Heart right ventricle (tissue), 16 donors: ENCODE measurements at regions not wholly inside any gene's neighbourhood (a gene's known extent, or its start where the extent isn't known, plus 50 kb on each side); places are given as distances from the start of the nearest gene placed in this dataset.
"Not testable (repeated sequence)": the region's sequence is repeated elsewhere in the genome, so short reads cannot be mapped to it uniquely, and the experiment has no call there.

Source experiments
- ATAC-seq, 8 donors: fragments of 200-7000 bp; cut with Tn5 transposase; one replicate each; pipeline ENCODE4 v1.9.1; 2020; ENCODE audit warnings: mild to moderate bottlenecking in 8 of 8, moderate library complexity in 8 of 8, moderate number of reproducible peaks in 1 of 8
- DNase-seq, 2 donors: peaks; one replicate each; pipeline ENCODE4 v3.0.0-alpha.2; 2020
- H3K27ac ChIP-seq, 10 donors: fragments of 200-600 bp; sonication (generic) in 2 of 10; one replicate each; pipeline versions ENCODE4 v1.5.0 to v1.8.0; 2020 to 2022; ENCODE audit warnings: mild to moderate bottlenecking in 3 of 10
- H3K27me3 ChIP-seq, 7 donors: fragments of 200-600 bp; one replicate each; pipeline ENCODE4 v1.8.0; 2021 to 2022; ENCODE audit warnings: mild to moderate bottlenecking in 2 of 7
- H3K36me3 ChIP-seq, 9 donors: fragments of 200-600 bp; sonication (generic) in 1 of 9; one replicate each; pipeline versions ENCODE4 v1.5.0 to v1.8.0; 2020 to 2022; ENCODE audit warnings: mild to moderate bottlenecking in 2 of 9
- H3K4me1 ChIP-seq, 9 donors: fragments of 200-600 bp; sonication (generic) in 1 of 9; one replicate each; pipeline versions ENCODE4 v1.5.0 to v1.8.0; 2020 to 2022; ENCODE audit warnings: mild to moderate bottlenecking in 4 of 9
- H3K4me3 ChIP-seq, 10 donors: fragments of 200-600 bp; sonication (generic) in 2 of 10; one replicate each; pipeline versions ENCODE4 v1.5.0 to v1.8.0; 2020 to 2022; ENCODE audit warnings: mild to moderate bottlenecking in 7 of 10, moderate library complexity in 2 of 10
- H3K9me3 ChIP-seq, 11 donors: fragments of 200-600 bp in 10 of 11; sonication (generic) in 2 of 11; one replicate each; pipeline versions ENCODE4 v1.5.0 to v1.8.0; 2013 to 2022; ENCODE audit warnings: mild to moderate bottlenecking in 2 of 11, control low read depth in 1 of 11, moderate library complexity in 1 of 11
- CTCF ChIP-seq, 9 donors: fragments of 200-600 bp; sonication (generic) in 2 of 9; IDR thresholded peaks; one replicate each; pipeline versions ENCODE4 v1.5.0 to v1.8.0; 2021 to 2022; ENCODE audit warnings: antibody characterized with exemption in 9 of 9, mild to moderate bottlenecking in 5 of 9, moderate library complexity in 1 of 9
- WGBS, 2 donors: extraction: QIAGEN DNeasy Blood & Tissue Kit; methylation state at CpG; one replicate each; pipeline ENCODE4 v1.1.7; 2013; ENCODE audit warnings: inconsistent platforms in 1 of 2; 5-methylcytosine and 5-hydroxymethylcytosine counted together
- intact Hi-C, 10 donors: fragments of 100-400 bp; cut with DNase I; formaldehyde crosslinking; loops; one replicate each; pipeline versions ENCODE4 v1.11.1 to v1.14.2; 2022
- donor health status: Arrhythmogenic right ventricular cardiomyopathy.
- donor health status: ischemic (EF 13 %, LVEDD 7.1; RV severe dilation, severe dysfunction).
- donor health status: healthy with polysubstance abuse.
- donor health status: DM: no; HTN: yes; CAD: no.
- donor health status: DM: no; HTN: no; CAD: no.
- donor health status: ischemic (EF 25% LVEDD 6.9; RV normal size, moderate dysfunction).
- donor health status: ischemic (EF 25% LVEDD 5.7; RV mildly dilated, moderate dysfunction).
- donor health status: healthy.
- donor health status: DM: yes; HTN: yes; CAD: no.
- donor health status: Ischemic cardiomyopathy.
- donor health status: ischemic (EF 35%, LVEDD 5.7; RV mildly dilated, moderate dysfunction).
- donor health status: nonischemic (EF 11% LVEDD 7.7; RV severe dilation, severe dysfunction).
- donor health status: DM: yes; HTN: yes; CAD: no.
- donor health status: PGD.
- donor health status: ischemic (EF 29% LVEDD 5.4; RV normal size, mild dysfunction).
- donor health status: nonischemic (EF 23%, LVEDD 6.1; RV moderate dilation, normal function).

DNA sequence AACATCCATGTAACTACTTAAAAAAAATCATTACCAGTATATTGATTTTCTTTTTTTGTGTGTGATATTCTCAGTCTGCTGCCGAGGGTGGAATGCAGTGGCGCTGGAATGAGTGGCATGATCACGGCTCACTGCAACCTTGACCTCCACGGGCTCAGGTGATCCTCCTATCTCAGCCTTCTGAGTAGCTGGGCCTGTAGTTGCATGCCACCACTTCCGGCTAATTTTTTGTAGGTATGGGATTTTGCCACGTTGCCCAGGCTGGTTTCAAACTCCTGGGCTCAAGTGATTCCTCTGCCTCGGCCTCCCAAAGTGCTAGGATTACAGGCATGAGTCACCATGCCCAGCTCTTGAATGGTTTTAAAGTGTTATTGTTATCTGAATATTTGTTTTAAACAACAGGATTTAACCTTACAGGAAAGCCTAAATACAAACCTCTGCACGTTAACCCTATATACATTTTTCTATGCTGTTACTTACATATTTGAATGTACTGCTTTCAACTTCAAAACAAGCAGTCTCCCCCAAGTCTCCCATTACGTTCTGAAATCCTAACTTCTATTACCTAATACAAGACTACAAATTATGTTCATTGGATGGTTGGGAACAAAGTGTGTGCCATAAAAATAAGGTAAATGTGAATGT, 61.7 kb downstream of the KPNA2 start:
- DNase-seq (no peak), ATAC-seq (no peak)
- Histone ChIP-seq H3K27me3 (no peaks in the 10 kb centered on the region), H3K9me3 (no peaks in the 10 kb centered on the region), H3K27ac (no peak overlapping the region), H3K4me3 (no peak overlapping the region), H3K36me3 (no peaks in the 10 kb centered on the region), H3K4me1 (peaks cover 0 to 8% (median 0%) of the 10 kb centered on the region in 9 donors)
- TF ChIP-seq CTCF (IDR thresholded peaks at IDR 0.05): no peak
- intact Hi-C loops: no loop called here
- WGBS, 2 donors: 74 to 80% methylated on average over 9 of the region's 9 CpGs

- H3K27me3 ChIP-seq, H3K36me3 ChIP-seq, ATAC-seq, intact Hi-C loops, H3K4me3 ChIP-seq, H3K9me3 ChIP-seq, DNase-seq, H3K27ac ChIP-seq: not testable (repeated sequence)
- 97 to 99% methylated on average over 15 to 29 of the region's 29 CpGs for WGBS, 2 donors
- peaks cover 0 to 26% (median 16%) of the 10 kb centered on the region in 9 donors for H3K4me1 ChIP-seq
These were observed 63.8 kb downstream of the KPNA2 start for GRCh38 chr17:68099341-68099753.

DNA sequence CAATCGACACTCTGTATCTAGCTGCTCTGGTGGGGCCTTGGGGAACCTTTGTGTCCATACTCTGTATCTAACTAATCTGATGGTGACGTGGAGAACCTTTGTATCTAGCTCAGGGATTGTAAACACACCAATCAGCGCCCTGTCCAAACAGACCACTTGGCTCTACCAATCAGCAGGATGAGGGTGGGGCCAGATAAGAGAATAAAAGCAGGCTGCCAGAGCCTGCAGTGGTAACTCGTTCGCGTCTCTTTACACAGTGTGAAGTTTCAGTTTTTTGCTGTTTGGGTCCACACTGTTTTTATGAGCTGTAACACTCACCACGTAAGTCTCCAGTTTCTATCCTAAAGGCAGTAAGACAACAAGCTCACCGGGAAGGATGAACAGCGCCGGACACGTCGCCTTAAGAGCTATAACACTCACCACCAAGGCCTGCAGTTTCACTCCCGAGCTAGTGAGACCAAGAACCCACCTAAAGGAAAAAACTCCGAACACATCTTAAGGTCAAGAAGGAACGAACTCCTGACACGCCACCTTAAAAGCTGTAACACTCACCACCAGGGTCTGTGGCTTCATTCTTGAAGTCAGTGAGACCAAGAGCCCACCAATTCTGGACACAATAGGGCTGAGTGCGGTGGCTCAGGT, 64.6 kb downstream of the KPNA2 start:
- Histone ChIP-seq H3K27ac (peak overlapping the region in 1 of 10 donors; percentile 96), H3K9me3 (no peaks in the 10 kb centered on the region), H3K36me3 (peaks cover 0 to 9% (median 0%) of the 10 kb centered on the region in 9 donors), H3K27me3 (no peaks in the 10 kb centered on the region), H3K4me3 (no peak overlapping the region), H3K4me1 (peaks cover 0 to 27% (median 18%) of the 10 kb centered on the region in 9 donors)
- no peak for ATAC-seq
- TF ChIP-seq CTCF (IDR thresholded peaks at IDR 0.05): no peak
- no peak for DNase-seq
- intact Hi-C loops: loop anchor here in 4 of 10 donors (5.0 to 10.0 kb wide), 4 partner anchors 63 to 322 kb away; partner anchors contain the start of gene KPNA2 (in 2 of the 4)
- 87 to 91% methylated on average over 17 of the region's 17 CpGs for WGBS, 2 donors

DNA sequence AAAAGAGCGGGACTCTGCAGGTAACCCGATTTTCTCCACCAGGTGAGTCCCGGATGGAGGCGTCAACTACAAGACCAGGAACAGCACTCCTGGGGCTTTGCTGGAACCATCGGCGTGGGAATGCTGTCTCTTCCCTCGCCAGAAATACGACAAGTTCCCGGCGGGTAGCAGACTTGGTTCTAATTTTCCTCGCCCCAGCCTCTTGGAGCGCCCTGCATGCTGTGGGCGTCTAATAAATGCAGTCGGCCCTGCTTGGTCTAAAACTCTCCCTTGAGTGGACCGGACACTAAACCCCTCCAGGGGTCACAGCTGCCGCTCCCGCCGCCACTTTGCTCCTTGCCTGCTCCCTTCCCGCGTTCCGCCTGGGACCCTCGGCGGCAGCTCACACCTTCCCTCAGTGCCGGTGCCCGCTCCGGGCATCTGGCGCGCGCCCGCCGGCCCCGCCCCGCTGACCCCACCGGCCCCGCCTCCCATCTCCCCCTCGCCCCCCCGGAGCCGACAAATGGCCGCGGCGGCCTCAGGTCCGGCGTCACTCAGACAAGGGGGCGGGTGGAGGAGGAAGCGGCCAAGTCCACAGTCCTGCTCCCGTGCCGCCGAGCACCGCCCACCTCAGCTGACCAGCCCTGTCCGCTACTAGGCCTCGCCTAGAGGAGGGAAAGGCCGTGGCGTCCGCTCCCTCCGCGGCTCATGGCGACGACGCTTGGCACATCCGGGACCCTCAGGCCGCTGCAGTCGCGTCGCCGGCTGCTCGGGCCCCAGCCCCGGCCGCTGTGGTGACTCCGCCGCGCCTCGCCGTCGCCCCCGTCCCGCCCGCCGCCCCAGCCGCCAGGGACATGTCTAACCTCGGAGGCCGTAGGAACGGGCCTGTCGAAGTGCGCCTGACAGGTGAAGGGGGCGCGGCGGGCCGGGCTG, 65.8 kb downstream of the KPNA2 start:
- Histone ChIP-seq H3K4me1 (peaks cover 0 to 33% (median 18%) of the 10 kb centered on the region in 9 donors), H3K27me3 (no peaks in the 10 kb centered on the region), H3K4me3 (peak overlapping the region; percentile 69 to 93 (median 82)), H3K9me3 (no peaks in the 10 kb centered on the region), H3K27ac (peak overlapping the region; percentile 84 to 97 (median 94)), H3K36me3 (peaks cover 0 to 19% (median 0%) of the 10 kb centered on the region in 9 donors)
- intact Hi-C loops: loop anchor here in 4 of 10 donors (5.0 to 10.0 kb wide), 4 partner anchors 64 to 321 kb away; partner anchors contain the start of gene KPNA2 (in 2 of the 4)
- peak; percentile 98 to 100 (median 99) for ATAC-seq
- TF ChIP-seq CTCF (IDR thresholded peaks at IDR 0.05): no peak
- WGBS, 2 donors: 4% methylated on average over 83 to 88 of the region's 88 CpGs
- DNase-seq: peak; percentile 92 to 94
